ENCODE measurements at regions not wholly inside any gene's neighbourhood (a gene's known extent, or its start where the extent isn't known, plus 50 kb on each side); places are given as distances from the start of the nearest gene placed in this dataset.

GRCh38 chr13:33514362-33514761, 228.8 kb upstream of the STARD13 start:
- POLR2A ChIA-PET, result no interaction called here
- ATAC-seq (0 out of 6 replicates have a peak, but pooled peaks of 1 of the 2 experiments have one; percentile 33), DNase-seq (ENCODE audit: low read depth in 1 of 2, low spot score in 1 of 2) (no peak), FAIRE-seq (no peak)
- CTCF ChIA-PET, result no interaction called here
- Histone ChIP-seq H3K4me2 (no peak overlapping the region), H3K9me3 (no peaks in the 10 kb centered on the region), H3K4me3 (no peak overlapping the region), H3K4me1 (no peaks in the 10 kb centered on the region), H3K27ac (no peak overlapping the region)
- no peak for TF ChIP-seq RCOR1 (IDR thresholded peaks at IDR 0.05; ENCODE audit: low read depth, low read length)
- TF ChIP-seq TFCP2L1 (CRISPR knock-in tag; IDR thresholded peaks at IDR 0.05), result no peak
- no peak for TF ChIP-seq PHF8 (IDR thresholded peaks at IDR 0.05; ENCODE audit: borderline replicate concordance, low read depth)
- no peak for TF ChIP-seq GATA3 (IDR thresholded peaks at IDR 0.05; ENCODE audit: borderline replicate concordance)
- TF ChIP-seq CEBPB (IDR thresholded peaks at IDR 0.05), result no peak
- TF ChIP-seq RARB (CRISPR knock-in tag; IDR thresholded peaks at IDR 0.05), result no peak
- no peak for TF ChIP-seq ATOH8 (CRISPR knock-in tag; IDR thresholded peaks at IDR 0.05; ENCODE audit: low read depth)
- TF ChIP-seq FOXS1 (CRISPR knock-in tag; IDR thresholded peaks at IDR 0.05), result no peak
- TF ChIP-seq POLR2A (IDR thresholded peaks at IDR 0.05; ENCODE audit: low read length), result no peak
- no peak for TF ChIP-seq TP53 (CRISPR knock-in tag; IDR thresholded peaks at IDR 0.05)
- no peak for TF ChIP-seq FOSB (CRISPR knock-in tag; IDR thresholded peaks at IDR 0.05)
- TF ChIP-seq JUN (IDR thresholded peaks at IDR 0.05), result no peak
- TF ChIP-seq NPAS2 (CRISPR knock-in tag; IDR thresholded peaks at IDR 0.05; ENCODE audit: borderline replicate concordance), result no peak
- no peak; a peak in 1 of 5 replicates for TF ChIP-seq RAD21 (conservative IDR thresholded peaks at IDR 0.05 in 1 of 2, IDR thresholded peaks at IDR 0.05 in 1 of 2)
- TF ChIP-seq MAX (IDR thresholded peaks at IDR 0.05), result no peak
- TF ChIP-seq JUNB (IDR thresholded peaks at IDR 0.05), result no peak
- no peak for TF ChIP-seq HOXB5 (CRISPR knock-in tag; IDR thresholded peaks at IDR 0.05)
- 63% methylated on average over 4 of the region's 4 CpGs for WGBS (ENCODE audit: missing lambda C conversion rate)

GRCh38 chr13:33515146-33515545, 229.6 kb upstream of the STARD13 start:
- ChIA-PET POLR2A (no interaction called here), CTCF (no interaction called here)
- TF ChIP-seq EHF (CRISPR knock-in tag; IDR thresholded peaks at IDR 0.05) (no peak), MYC (IDR thresholded peaks at IDR 0.05; ENCODE audit: borderline replicate concordance, low read length) (no peak), HEYL (CRISPR knock-in tag; IDR thresholded peaks at IDR 0.05) (no peak), RCOR1 (IDR thresholded peaks at IDR 0.05; ENCODE audit: low read depth, low read length) (no peak), PHF8 (IDR thresholded peaks at IDR 0.05; ENCODE audit: borderline replicate concordance, low read depth) (no peak), BHLHE40 (IDR thresholded peaks at IDR 0.05; ENCODE audit: low read depth, low read length) (no peak), TP53 (CRISPR knock-in tag; IDR thresholded peaks at IDR 0.05) (no peak), ELK1 (IDR thresholded peaks at IDR 0.05; ENCODE audit: low read depth, low read length) (no peak), CBX2 (IDR thresholded peaks at IDR 0.05; ENCODE audit: borderline replicate concordance, low read depth) (no peak), ZNF302 (CRISPR knock-in tag; IDR thresholded peaks at IDR 0.05) (no peak), JUN (IDR thresholded peaks at IDR 0.05) (no peak), CBX8 (IDR thresholded peaks at IDR 0.05) (no peak), ATOH8 (CRISPR knock-in tag; IDR thresholded peaks at IDR 0.05; ENCODE audit: low read depth) (no peak), MAZ (IDR thresholded peaks at IDR 0.05; ENCODE audit: borderline replicate concordance, low read depth, low read length) (no peak), RNF2 (IDR thresholded peaks at IDR 0.05; ENCODE audit: borderline replicate concordance, low read depth) (no peak), FOXS1 (CRISPR knock-in tag; IDR thresholded peaks at IDR 0.05) (no peak)
- TF ChIP-seq, protein P1, sequence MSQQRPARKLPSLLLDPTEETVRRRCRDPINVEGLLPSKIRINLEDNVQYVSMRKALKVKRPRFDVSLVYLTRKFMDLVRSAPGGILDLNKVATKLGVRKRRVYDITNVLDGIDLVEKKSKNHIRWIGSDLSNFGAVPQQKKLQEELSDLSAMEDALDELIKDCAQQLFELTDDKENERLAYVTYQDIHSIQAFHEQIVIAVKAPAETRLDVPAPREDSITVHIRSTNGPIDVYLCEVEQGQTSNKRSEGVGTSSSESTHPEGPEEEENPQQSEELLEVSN (IDR thresholded peaks at IDR 0.05; ENCODE audit: borderline replicate concordance, low read depth), result no peak
- TF ChIP-seq, protein P2, sequence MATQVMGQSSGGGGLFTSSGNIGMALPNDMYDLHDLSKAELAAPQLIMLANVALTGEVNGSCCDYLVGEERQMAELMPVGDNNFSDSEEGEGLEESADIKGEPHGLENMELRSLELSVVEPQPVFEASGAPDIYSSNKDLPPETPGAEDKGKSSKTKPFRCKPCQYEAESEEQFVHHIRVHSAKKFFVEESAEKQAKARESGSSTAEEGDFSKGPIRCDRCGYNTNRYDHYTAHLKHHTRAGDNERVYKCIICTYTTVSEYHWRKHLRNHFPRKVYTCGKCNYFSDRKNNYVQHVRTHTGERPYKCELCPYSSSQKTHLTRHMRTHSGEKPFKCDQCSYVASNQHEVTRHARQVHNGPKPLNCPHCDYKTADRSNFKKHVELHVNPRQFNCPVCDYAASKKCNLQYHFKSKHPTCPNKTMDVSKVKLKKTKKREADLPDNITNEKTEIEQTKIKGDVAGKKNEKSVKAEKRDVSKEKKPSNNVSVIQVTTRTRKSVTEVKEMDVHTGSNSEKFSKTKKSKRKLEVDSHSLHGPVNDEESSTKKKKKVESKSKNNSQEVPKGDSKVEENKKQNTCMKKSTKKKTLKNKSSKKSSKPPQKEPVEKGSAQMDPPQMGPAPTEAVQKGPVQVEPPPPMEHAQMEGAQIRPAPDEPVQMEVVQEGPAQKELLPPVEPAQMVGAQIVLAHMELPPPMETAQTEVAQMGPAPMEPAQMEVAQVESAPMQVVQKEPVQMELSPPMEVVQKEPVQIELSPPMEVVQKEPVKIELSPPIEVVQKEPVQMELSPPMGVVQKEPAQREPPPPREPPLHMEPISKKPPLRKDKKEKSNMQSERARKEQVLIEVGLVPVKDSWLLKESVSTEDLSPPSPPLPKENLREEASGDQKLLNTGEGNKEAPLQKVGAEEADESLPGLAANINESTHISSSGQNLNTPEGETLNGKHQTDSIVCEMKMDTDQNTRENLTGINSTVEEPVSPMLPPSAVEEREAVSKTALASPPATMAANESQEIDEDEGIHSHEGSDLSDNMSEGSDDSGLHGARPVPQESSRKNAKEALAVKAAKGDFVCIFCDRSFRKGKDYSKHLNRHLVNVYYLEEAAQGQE (IDR thresholded peaks at IDR 0.05), result no peak
- H3K27ac ChIP-seq, result no peak overlapping the region
- DNase-seq (ENCODE audit: low read depth in 1 of 2, low spot score in 1 of 2), result no peak
- H3K4me1 ChIP-seq, result no peaks in the 10 kb centered on the region
- ATAC-seq, result no peak
- no peak overlapping the region for H3K4me3 ChIP-seq
- WGBS (ENCODE audit: missing lambda C conversion rate), result 89% methylated on average over 3 of the region's 3 CpGs
- no peak overlapping the region for H3K4me2 ChIP-seq
- no peaks in the 10 kb centered on the region for H3K9me3 ChIP-seq
- FAIRE-seq, result no peak
